ENCODE measurements at regions not wholly inside any gene's neighbourhood (a gene's known extent, or its start where the extent isn't known, plus 50 kb on each side); places are given as distances from the start of the nearest gene placed in this dataset.

DNA sequence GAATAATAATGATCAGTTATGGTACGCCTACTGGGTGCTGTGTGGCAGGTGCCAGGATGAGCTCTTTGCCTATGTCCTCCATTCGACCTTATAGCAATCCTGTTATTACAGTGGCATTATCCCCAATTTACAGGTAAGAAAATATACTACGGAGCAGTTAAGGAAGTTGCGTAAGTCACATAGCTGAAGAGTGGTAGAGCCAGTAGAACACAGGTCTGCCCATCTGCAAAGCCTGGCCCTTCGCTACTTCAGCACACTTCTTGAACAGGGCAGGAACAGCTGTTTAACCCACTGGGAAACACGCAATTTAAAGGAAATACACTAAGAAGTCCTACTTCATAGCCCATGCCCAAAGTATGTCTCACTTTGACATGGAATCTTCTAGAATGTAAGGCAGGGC is 91.8 kb downstream of the PXDC1 start:
- ChIA-PET SMC1A (ENCODE audit: uncharacterized antibody, unreplicated experiment) (no interaction called here), CTCF (no interaction called here), POLR2A (no interaction called here), RAD21 (ENCODE audit: unreplicated experiment) (no interaction called here)
- in situ Hi-C loops (cut with MboI): no loop called here
- TF ChIP-seq BRCA1 (IDR thresholded peaks at IDR 0.05; ENCODE audit: low read depth, low read length) (no peak), SMC3 (IDR thresholded peaks at IDR 0.05; ENCODE audit: borderline replicate concordance, low read length) (no peak), SRF (IDR thresholded peaks at IDR 0.05; ENCODE audit: low read depth in 2 of 2, low read length in 2 of 2) (no peak), CHD2 (IDR thresholded peaks at IDR 0.05; ENCODE audit: borderline replicate concordance, low read depth, low read length) (no peak), KDM1A (IDR thresholded peaks at IDR 0.05; ENCODE audit: borderline replicate concordance) (no peak), RB1 (IDR thresholded peaks at IDR 0.05; ENCODE audit: borderline replicate concordance) (no peak), MTA2 (IDR thresholded peaks at IDR 0.05; ENCODE audit: low read depth) (no peak), RCOR1 (conservative IDR thresholded peaks at IDR 0.05; ENCODE audit: low read depth, low read length) (no peak), NR2C1 (IDR thresholded peaks at IDR 0.05) (no peak), ZNF274 (IDR thresholded peaks at IDR 0.05; ENCODE audit: insufficient read depth, insufficient read length) (no peak), CREB1 (IDR thresholded peaks at IDR 0.05; ENCODE audit: low read depth) (no peak)
- TF ChIP-seq, protein P1, sequence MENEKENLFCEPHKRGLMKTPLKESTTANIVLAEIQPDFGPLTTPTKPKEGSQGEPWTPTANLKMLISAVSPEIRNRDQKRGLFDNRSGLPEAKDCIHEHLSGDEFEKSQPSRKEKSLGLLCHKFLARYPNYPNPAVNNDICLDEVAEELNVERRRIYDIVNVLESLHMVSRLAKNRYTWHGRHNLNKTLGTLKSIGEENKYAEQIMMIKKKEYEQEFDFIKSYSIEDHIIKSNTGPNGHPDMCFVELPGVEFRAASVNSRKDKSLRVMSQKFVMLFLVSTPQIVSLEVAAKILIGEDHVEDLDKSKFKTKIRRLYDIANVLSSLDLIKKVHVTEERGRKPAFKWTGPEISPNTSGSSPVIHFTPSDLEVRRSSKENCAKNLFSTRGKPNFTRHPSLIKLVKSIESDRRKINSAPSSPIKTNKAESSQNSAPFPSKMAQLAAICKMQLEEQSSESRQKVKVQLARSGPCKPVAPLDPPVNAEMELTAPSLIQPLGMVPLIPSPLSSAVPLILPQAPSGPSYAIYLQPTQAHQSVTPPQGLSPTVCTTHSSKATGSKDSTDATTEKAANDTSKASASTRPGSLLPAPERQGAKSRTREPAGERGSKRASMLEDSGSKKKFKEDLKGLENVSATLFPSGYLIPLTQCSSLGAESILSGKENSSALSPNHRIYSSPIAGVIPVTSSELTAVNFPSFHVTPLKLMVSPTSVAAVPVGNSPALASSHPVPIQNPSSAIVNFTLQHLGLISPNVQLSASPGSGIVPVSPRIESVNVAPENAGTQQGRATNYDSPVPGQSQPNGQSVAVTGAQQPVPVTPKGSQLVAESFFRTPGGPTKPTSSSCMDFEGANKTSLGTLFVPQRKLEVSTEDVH (IDR thresholded peaks at IDR 0.05; ENCODE audit: low read depth, partially characterized antibody): no peak
- TF ChIP-seq, protein P2, sequence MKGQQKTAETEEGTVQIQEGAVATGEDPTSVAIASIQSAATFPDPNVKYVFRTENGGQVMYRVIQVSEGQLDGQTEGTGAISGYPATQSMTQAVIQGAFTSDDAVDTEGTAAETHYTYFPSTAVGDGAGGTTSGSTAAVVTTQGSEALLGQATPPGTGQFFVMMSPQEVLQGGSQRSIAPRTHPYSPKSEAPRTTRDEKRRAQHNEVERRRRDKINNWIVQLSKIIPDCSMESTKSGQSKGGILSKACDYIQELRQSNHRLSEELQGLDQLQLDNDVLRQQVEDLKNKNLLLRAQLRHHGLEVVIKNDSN (IDR thresholded peaks at IDR 0.05; ENCODE audit: borderline replicate concordance, extremely low read length, insufficient read depth, low read depth, low read length): no peak
- TF ChIP-seq, protein P3, sequence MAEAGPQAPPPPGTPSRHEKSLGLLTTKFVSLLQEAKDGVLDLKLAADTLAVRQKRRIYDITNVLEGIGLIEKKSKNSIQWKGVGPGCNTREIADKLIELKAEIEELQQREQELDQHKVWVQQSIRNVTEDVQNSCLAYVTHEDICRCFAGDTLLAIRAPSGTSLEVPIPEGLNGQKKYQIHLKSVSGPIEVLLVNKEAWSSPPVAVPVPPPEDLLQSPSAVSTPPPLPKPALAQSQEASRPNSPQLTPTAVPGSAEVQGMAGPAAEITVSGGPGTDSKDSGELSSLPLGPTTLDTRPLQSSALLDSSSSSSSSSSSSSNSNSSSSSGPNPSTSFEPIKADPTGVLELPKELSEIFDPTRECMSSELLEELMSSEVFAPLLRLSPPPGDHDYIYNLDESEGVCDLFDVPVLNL (IDR thresholded peaks at IDR 0.05; ENCODE audit: low read depth, low read length): no peak
- TF ChIP-seq, protein P4, sequence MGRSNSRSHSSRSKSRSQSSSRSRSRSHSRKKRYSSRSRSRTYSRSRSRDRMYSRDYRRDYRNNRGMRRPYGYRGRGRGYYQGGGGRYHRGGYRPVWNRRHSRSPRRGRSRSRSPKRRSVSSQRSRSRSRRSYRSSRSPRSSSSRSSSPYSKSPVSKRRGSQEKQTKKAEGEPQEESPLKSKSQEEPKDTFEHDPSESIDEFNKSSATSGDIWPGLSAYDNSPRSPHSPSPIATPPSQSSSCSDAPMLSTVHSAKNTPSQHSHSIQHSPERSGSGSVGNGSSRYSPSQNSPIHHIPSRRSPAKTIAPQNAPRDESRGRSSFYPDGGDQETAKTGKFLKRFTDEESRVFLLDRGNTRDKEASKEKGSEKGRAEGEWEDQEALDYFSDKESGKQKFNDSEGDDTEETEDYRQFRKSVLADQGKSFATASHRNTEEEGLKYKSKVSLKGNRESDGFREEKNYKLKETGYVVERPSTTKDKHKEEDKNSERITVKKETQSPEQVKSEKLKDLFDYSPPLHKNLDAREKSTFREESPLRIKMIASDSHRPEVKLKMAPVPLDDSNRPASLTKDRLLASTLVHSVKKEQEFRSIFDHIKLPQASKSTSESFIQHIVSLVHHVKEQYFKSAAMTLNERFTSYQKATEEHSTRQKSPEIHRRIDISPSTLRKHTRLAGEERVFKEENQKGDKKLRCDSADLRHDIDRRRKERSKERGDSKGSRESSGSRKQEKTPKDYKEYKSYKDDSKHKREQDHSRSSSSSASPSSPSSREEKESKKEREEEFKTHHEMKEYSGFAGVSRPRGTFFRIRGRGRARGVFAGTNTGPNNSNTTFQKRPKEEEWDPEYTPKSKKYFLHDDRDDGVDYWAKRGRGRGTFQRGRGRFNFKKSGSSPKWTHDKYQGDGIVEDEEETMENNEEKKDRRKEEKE (IDR thresholded peaks at IDR 0.05): no peak
- no peaks in the 10 kb centered on the region for H3K36me3 ChIP-seq (ENCODE audit: control insufficient read depth in 2 of 2, insufficient read depth in 2 of 2, low read length in 1 of 2)
- H3K4me2 ChIP-seq (ENCODE audit: control insufficient read depth, insufficient read depth): no peak overlapping the region
- H3K27ac ChIP-seq (ENCODE audit: control insufficient read depth, insufficient read depth): no peak overlapping the region
- no peak for FAIRE-seq
- no peaks in the 10 kb centered on the region for H4K20me1 ChIP-seq (ENCODE audit: control insufficient read depth, insufficient read depth)
- no peaks in the 10 kb centered on the region; a peak in 1 of 4 replicates for H3K27me3 ChIP-seq (replicated peaks in 1 of 2; ENCODE audit: control insufficient read depth in 2 of 2, insufficient read depth in 2 of 2, low read length in 1 of 2)
- H3K9me3 ChIP-seq (replicated peaks; ENCODE audit: control insufficient read depth, insufficient read depth, low read length): no peaks in the 10 kb centered on the region
- intact Hi-C loops (cut with micrococcal nuclease; ENCODE audit: unreplicated experiment): no loop called here
- no peak overlapping the region for H3K4me3 ChIP-seq
- H3K79me2 ChIP-seq (ENCODE audit: control insufficient read depth, insufficient read depth, low read length): no peaks in the 10 kb centered on the region
- 31% methylated on average over 6 of the region's 6 CpGs for WGBS (ENCODE audit: insufficient coverage, insufficient replicate concordance, low lambda C conversion rate, missing lambda C conversion rate)
- no peak overlapping the region for H2AFZ ChIP-seq (ENCODE audit: control insufficient read depth, low read depth, low read length)
- no peak for DNase-seq (ENCODE audit: low read depth, low spot score)
- H3K4me1 ChIP-seq (ENCODE audit: control insufficient read depth, insufficient read depth, low read length): no peaks in the 10 kb centered on the region
- H3K9ac ChIP-seq (ENCODE audit: control insufficient read depth, insufficient read depth, low read length): no peak overlapping the region
- no TSS peak for BruUV-seq (replicated peaks)
- ATAC-seq: no peak

Measured in GM12878 (cell line).